Stimulated activated naive B cell treated with anti-CD40 and anti-IgM and Interleukin-4, amounts not matched to agents 10 μg/mL and 1 μg/mL and 100 μg/mL, for 72 hours (primary cell): ENCODE measurements at regions not wholly inside any gene's neighbourhood (a gene's known extent, or its start where the extent isn't known, plus 50 kb on each side); places are given as distances from the start of the nearest gene placed in this dataset.
"Not testable (repeated sequence)": the region's sequence is repeated elsewhere in the genome, so short reads cannot be mapped to it uniquely, and the experiment has no call there.

ENCODE experiments used
- ATAC-seq, 2 donors: fragments of 150-1000 bp; cut with Tn5 transposase; replicated peaks; 2 replicates each; pipeline ENCODE4 v1.10.0; 2021; ENCODE audit warnings: moderate library complexity in 1 of 2
- DNase-seq: peaks from one replicate; pipeline ENCODE4 v3.0.0; 2021
- H3K27ac Mint-ChIP-seq: one replicate; pipeline ENCODE4 v1.8.0; 2022; ENCODE audit warnings: mild to moderate bottlenecking, mixed read lengths
- H3K27me3 Mint-ChIP-seq, 2 donors: one replicate each; pipeline ENCODE4 v1.8.0; 2022; ENCODE audit warnings: mixed read lengths in 2 of 2
- H3K36me3 Mint-ChIP-seq, 2 donors: one replicate each; pipeline ENCODE4 v1.8.0; 2022; ENCODE audit warnings: mixed read lengths in 2 of 2, mild to moderate bottlenecking in 1 of 2
- H3K4me1 Mint-ChIP-seq, 2 donors: one replicate each; pipeline ENCODE4 v1.8.0; 2022; ENCODE audit warnings: mixed read lengths in 2 of 2, mild to moderate bottlenecking in 1 of 2
- H3K4me3 Mint-ChIP-seq, 2 donors: one replicate each; pipeline ENCODE4 v1.8.0; 2022; ENCODE audit warnings: mild to moderate bottlenecking in 2 of 2, mixed read lengths in 2 of 2, moderate library complexity in 1 of 2
- H3K9me3 Mint-ChIP-seq, 2 donors: one replicate each; pipeline ENCODE4 v1.8.0; 2022; ENCODE audit warnings: mixed read lengths in 2 of 2, mild to moderate bottlenecking in 1 of 2

- no peak for ATAC-seq
- peaks cover 2 to 4% of the 10 kb centered on the region in 2 donors for H3K9me3 Mint-ChIP-seq
- H3K27me3 Mint-ChIP-seq: peaks cover 5% of the 10 kb centered on the region in 2 donors
- no peak for DNase-seq
- peaks cover 0 to 5% of the 10 kb centered on the region in 2 donors for H3K4me1 Mint-ChIP-seq
- no peaks in the 10 kb centered on the region for H3K36me3 Mint-ChIP-seq
- no peak overlapping the region for H3K27ac Mint-ChIP-seq
- no peak overlapping the region for H3K4me3 Mint-ChIP-seq
These were observed 128.6 kb downstream of the SKIDA1 start for GRCh38 chr10:21396889-21397288.

GRCh38 chr10:21393931-21394330 is 131.6 kb downstream of the SKIDA1 start:
- Mint-ChIP-seq H3K4me1 (no peaks in the 10 kb centered on the region), H3K27me3 (peaks cover 5 to 17% of the 10 kb centered on the region in 2 donors), H3K36me3 (no peaks in the 10 kb centered on the region), H3K9me3 (peaks cover 2 to 4% of the 10 kb centered on the region in 2 donors), H3K4me3 (no peak overlapping the region), H3K27ac (no peak overlapping the region)
- no peak for ATAC-seq
- DNase-seq: no peak

- H3K4me3 Mint-ChIP-seq: no peak overlapping the region
- no peaks in the 10 kb centered on the region for H3K36me3 Mint-ChIP-seq
- peaks cover 0 to 12% of the 10 kb centered on the region in 2 donors for H3K27me3 Mint-ChIP-seq
- ATAC-seq (no peak), DNase-seq (no peak)
- H3K9me3 Mint-ChIP-seq: no peaks in the 10 kb centered on the region
- H3K4me1 Mint-ChIP-seq: no peaks in the 10 kb centered on the region
- no peak overlapping the region for H3K27ac Mint-ChIP-seq
These were observed 136.9 kb downstream of the SKIDA1 start for GRCh38 chr10:21388589-21388988.

DNA sequence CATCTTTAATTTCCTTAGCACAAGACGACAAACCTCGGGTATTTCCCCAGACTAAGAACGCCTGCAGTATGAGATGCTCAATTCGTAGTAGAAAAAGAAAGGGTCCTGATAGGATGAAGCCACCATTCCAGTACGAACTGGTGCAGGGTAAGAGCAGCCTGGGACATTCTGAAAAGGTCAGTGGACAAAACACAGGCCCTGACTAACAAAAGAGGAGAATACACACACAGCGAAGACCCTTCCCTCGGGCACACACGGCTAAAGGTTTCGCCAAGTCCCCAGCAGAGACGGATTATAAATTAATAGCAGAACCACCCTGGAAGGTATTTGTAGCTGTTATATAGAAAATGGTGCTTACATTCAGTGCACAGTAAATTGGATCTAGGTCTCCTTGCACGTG is 137.6 kb downstream of the SKIDA1 start:
- DNase-seq (no peak), ATAC-seq (no peak)
- Mint-ChIP-seq H3K9me3 (no peaks in the 10 kb centered on the region), H3K27me3 (peaks cover 0 to 12% of the 10 kb centered on the region in 2 donors), H3K4me1 (no peaks in the 10 kb centered on the region), H3K27ac (no peak overlapping the region), H3K36me3 (no peaks in the 10 kb centered on the region), H3K4me3 (no peak overlapping the region)

- Mint-ChIP-seq H3K9me3 (no peaks in the 10 kb centered on the region), H3K4me1 (no peaks in the 10 kb centered on the region), H3K27ac (no peak overlapping the region), H3K4me3 (no peak overlapping the region), H3K27me3 (peaks cover 0 to 15% of the 10 kb centered on the region in 2 donors), H3K36me3 (no peaks in the 10 kb centered on the region)
- DNase-seq (no peak), ATAC-seq (no peak)
These were observed 139.4 kb downstream of the SKIDA1 start for GRCh38 chr10:21385996-21386585.

DNA sequence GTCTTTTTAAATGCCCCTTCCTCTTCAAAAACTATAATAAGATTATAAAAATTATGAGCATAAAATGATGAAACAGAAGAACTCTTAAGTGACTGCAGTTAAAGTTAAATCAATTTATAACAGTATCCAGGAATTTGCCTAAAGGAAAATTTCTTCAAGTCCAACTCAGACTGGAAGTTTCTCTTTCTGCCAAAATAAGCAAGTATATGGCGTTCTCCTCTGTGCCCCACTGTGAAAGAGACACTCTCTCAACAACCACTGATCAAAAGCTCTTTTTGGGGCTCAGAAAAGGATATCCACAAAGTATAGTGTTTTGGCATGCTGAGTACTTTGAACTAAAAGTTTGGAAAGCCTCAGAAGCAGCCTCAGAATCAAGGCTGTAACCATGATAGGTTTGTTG is 139.9 kb downstream of the SKIDA1 start:
- peaks cover 0 to 9% of the 10 kb centered on the region in 2 donors for H3K27me3 Mint-ChIP-seq
- no peaks in the 10 kb centered on the region for H3K36me3 Mint-ChIP-seq
- no peak for ATAC-seq
- DNase-seq: no peak
- H3K4me3 Mint-ChIP-seq: no peak overlapping the region
- H3K4me1 Mint-ChIP-seq: no peaks in the 10 kb centered on the region
- no peak overlapping the region for H3K27ac Mint-ChIP-seq
- no peaks in the 10 kb centered on the region for H3K9me3 Mint-ChIP-seq

- Mint-ChIP-seq H3K27ac (no peak overlapping the region), H3K9me3 (no peaks in the 10 kb centered on the region), H3K36me3 (no peaks in the 10 kb centered on the region), H3K4me1 (no peaks in the 10 kb centered on the region), H3K27me3 (peaks cover 0 to 6% of the 10 kb centered on the region in 2 donors), H3K4me3 (no peak overlapping the region)
- ATAC-seq (no peak), DNase-seq (no peak)
These were observed 146.3 kb downstream of the SKIDA1 start for GRCh38 chr10:21379143-21379542.

DNA sequence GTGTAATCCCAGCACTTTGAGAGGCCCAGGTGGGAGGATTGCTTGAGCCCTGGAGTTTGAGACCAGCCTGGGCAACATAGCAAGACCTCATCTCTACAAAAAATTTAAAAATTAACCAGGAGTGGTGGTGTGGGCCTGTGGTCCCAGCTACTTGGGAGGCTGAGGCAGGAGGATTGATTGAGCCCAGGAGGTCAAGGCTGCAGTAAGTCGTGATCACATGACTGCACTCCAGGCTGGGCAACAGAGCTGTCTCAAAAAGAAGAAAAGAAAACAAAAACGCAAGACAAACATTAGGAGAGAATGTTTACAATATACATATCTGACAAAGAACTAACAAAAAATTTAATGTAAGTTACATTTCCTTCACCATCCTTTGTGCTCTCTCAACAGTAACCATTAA is 150.2 kb downstream of the SKIDA1 start:
- H3K27ac Mint-ChIP-seq, H3K9me3 Mint-ChIP-seq, H3K4me1 Mint-ChIP-seq, H3K36me3 Mint-ChIP-seq, DNase-seq, ATAC-seq, H3K27me3 Mint-ChIP-seq, H3K4me3 Mint-ChIP-seq: not testable (repeated sequence)

GRCh38 chr10:21373881-21374280 is 151.6 kb downstream of the SKIDA1 start:
- not testable (repeated sequence) for H3K4me1 Mint-ChIP-seq, H3K36me3 Mint-ChIP-seq, ATAC-seq, H3K27me3 Mint-ChIP-seq, DNase-seq, H3K4me3 Mint-ChIP-seq, H3K27ac Mint-ChIP-seq, H3K9me3 Mint-ChIP-seq

DNA sequence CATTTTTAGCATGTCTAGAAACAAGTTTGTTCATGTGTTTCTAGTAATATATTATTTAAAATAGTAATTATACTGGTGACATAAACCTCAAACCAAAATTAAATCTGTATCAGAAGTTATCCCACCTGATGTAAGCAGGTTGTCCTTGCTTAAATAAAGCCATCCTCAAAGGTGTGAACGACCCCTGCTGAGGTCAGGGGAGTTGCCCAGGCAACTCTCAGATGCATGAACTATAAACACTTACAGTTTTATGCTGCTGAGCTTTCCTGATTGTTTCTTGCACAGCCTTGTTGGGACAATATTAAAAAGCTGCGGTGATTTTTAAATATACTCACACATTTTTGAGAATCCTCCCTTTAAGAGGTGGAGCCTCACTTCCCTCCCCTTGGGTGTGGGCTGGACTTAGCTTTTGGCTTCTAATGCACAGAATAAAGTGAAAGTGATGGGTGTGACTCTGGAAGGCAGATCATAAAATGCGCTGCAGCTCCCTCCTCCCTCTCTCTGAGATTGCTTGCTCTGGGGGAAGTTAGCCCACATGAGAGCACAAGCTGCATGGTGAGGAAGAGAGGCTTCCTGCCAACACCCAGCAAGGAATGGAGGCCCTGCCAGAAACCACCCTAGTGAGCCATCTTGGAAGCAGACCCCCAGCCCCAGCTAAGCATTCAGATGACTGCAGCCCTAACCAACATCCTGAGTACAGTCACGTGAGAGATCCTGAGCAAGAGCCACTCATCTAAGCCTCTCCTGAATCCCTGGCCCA is 152.7 kb downstream of the SKIDA1 start:
- ATAC-seq (peak; percentile 81 to 83), DNase-seq (no peak)
- Mint-ChIP-seq H3K4me1 (peaks cover 0 to 2% of the 10 kb centered on the region in 2 donors), H3K4me3 (peak overlapping the region in 1 of 2 donors; percentile 22), H3K27me3 (no peaks in the 10 kb centered on the region), H3K36me3 (no peaks in the 10 kb centered on the region), H3K27ac (no peak overlapping the region), H3K9me3 (no peaks in the 10 kb centered on the region)

GRCh38 chr10:21369697-21370096 is 155.8 kb downstream of the SKIDA1 start:
- Mint-ChIP-seq H3K36me3 (no peaks in the 10 kb centered on the region), H3K4me1 (peaks cover 0 to 2% of the 10 kb centered on the region in 2 donors), H3K27ac (no peak overlapping the region), H3K9me3 (no peaks in the 10 kb centered on the region), H3K27me3 (no peaks in the 10 kb centered on the region), H3K4me3 (no peak overlapping the region)
- DNase-seq (no peak), ATAC-seq (no peak)

DNA sequence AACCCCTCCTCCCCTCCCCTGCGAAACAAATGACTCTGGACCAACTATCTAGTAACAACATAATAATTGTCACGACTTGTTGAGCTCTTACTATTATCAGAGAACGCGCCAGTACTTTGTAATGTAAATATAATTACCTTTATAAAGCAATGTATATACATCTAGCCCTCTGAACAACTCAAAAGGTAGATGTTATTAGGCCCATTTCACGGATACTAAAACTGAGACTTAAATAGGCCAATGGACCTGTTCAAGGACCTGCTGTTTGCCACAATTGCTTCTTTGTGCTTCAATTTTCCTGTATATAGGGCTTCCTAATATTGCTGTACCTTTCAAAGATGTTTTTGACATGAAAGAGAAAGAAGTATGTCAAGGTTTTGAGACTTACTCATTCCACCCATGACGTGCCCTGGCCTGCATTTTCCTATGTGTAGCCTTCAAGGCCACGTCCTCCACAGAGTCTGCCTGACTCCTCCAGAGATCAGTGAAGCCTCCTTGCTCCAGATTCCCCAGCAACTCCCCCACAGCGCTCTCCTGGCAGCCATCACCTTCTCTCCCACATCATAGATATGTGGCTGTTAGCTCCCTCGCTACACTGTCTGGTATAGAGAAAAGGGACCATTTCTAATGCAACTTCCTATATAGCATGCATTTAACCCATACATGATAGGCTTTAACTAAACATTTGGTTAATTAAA is 156.6 kb downstream of the SKIDA1 start:
- H3K9me3 Mint-ChIP-seq: no peaks in the 10 kb centered on the region
- DNase-seq: no peak

DNA sequence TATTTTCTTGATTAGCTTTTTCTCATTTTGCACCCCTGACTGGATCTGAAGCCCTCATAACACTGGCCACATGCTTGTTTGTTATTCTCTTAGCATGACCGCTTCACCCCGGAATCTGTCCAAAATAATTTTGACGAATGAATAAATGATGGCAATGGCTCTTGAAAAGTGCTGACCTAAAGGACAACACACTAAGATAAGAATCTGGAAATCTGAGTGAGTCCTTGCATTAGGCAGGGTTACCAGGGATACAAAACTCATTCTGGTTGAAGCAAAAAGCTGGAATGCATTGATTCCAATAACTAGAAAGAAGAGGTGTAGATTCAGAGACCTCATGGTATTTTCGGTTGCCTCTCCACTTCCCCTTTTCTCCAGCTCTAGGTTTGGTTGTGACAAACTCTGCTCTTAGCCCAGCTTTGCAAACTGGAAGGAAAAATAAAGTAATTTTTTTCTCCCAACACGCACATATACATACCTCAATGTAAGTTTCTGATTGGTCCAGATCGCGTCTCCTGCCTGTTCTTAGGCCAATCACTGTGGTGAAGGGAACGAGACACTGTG is 157.4 kb downstream of the SKIDA1 start:
- no peak overlapping the region for H3K4me3 Mint-ChIP-seq
- no peaks in the 10 kb centered on the region for H3K36me3 Mint-ChIP-seq
- H3K27me3 Mint-ChIP-seq: no peaks in the 10 kb centered on the region
- H3K4me1 Mint-ChIP-seq: peaks cover 0 to 1% of the 10 kb centered on the region in 2 donors
- ATAC-seq (peak; percentile 75 to 76), DNase-seq (no peak)
- no peak overlapping the region for H3K27ac Mint-ChIP-seq
- H3K9me3 Mint-ChIP-seq: no peaks in the 10 kb centered on the region

More for the DNA sequence above, 156.6 kb downstream of the SKIDA1 start:
- no peak overlapping the region for H3K27ac Mint-ChIP-seq
- no peak for ATAC-seq
- no peaks in the 10 kb centered on the region for H3K36me3 Mint-ChIP-seq
- H3K4me3 Mint-ChIP-seq: no peak overlapping the region
- H3K4me1 Mint-ChIP-seq: peaks cover 0 to 2% of the 10 kb centered on the region in 2 donors
- H3K27me3 Mint-ChIP-seq: no peaks in the 10 kb centered on the region

DNA sequence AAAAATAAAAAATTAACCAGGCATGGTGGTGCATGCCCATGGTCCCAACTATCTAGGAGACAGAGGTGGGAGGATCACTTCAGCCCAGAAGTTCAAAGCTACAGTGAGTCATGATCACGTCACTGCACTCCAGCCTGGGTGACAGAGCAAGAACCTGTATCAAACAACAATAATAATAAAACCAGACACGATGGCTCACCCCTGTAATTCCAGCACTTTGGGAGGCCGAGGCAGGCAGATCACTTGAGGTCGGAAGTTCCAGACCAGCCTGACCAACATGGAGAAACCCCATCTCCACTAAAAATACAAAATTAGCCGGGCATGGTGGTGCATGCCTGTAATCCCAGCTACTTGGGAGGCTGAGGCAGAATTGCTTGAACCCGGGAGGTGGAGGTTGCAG is 159.4 kb downstream of the SKIDA1 start:
- H3K27ac Mint-ChIP-seq, H3K4me1 Mint-ChIP-seq, H3K4me3 Mint-ChIP-seq, H3K27me3 Mint-ChIP-seq, H3K9me3 Mint-ChIP-seq, ATAC-seq, DNase-seq, H3K36me3 Mint-ChIP-seq: not testable (repeated sequence)
